GM23338 (cell line): ENCODE measurements at regions not wholly inside any gene's neighbourhood (a gene's known extent, or its start where the extent isn't known, plus 50 kb on each side); places are given as distances from the start of the nearest gene placed in this dataset.

Experiments used
- ATAC-seq: fragments of 200-7000 bp; cut with Tn5 transposase; 3 replicates; pipeline ENCODE4 v1.9.1; 2020
- DNase-seq: peaks from one replicate; pipeline ENCODE4 v3.0.0-alpha.2; 2015; ENCODE audit warnings: low spot score
- H2AFZ ChIP-seq: fragments of 200-600 bp; sonication (generic); 2 replicates; pipeline ENCODE4 v1.8.0; 2016; ENCODE audit warnings: antibody characterized with exemption, mild to moderate bottlenecking, moderate library complexity
- H3F3A ChIP-seq: fragments of 200-600 bp; sonication (generic); replicated peaks from 2 replicates; pipeline ENCODE4 v1.8.0; 2017; ENCODE audit warnings: antibody characterized with exemption, mixed run types, low read depth
- H3K27ac ChIP-seq: fragments of 200-600 bp; sonication (generic); 2 replicates; pipeline ENCODE4 v1.6.1; 2016; ENCODE audit warnings: low read depth
- H3K27me3 ChIP-seq: fragments of 200-600 bp; sonication (generic); 2 replicates; pipeline ENCODE4 v1.8.0; 2016; ENCODE audit warnings: mild to moderate bottlenecking, mixed run types, moderate library complexity; ENCODE audit not compliant: insufficient read depth
- H3K36me3 ChIP-seq: fragments of 200-600 bp; sonication (generic); 2 replicates; pipeline ENCODE4 v1.8.0; 2016; ENCODE audit warnings: mild to moderate bottlenecking; ENCODE audit not compliant: insufficient read depth
- H3K4me1 ChIP-seq: fragments of 200-600 bp; sonication (generic); 2 replicates; pipeline ENCODE4 v1.8.0; 2016; ENCODE audit warnings: mild to moderate bottlenecking, moderate library complexity; ENCODE audit not compliant: insufficient read depth
- H3K4me2 ChIP-seq: fragments of 200-600 bp; sonication (generic); 2 replicates; pipeline ENCODE4 v1.7.1; 2017; ENCODE audit warnings: mixed run types
- H3K4me3 ChIP-seq: fragments of 200-600 bp; sonication (generic); 2 replicates; pipeline ENCODE4 v1.6.1; 2016; ENCODE audit warnings: mixed run types
- H3K79me2 ChIP-seq: fragments of 200-600 bp; sonication (generic); replicated peaks from 2 replicates; pipeline ENCODE4 v1.8.0; 2017; ENCODE audit warnings: mild to moderate bottlenecking; ENCODE audit not compliant: insufficient read depth
- H3K9me2 ChIP-seq: fragments of 200-600 bp; sonication (generic); 2 replicates; pipeline ENCODE4 v1.8.0; 2017; ENCODE audit not compliant: insufficient read depth
- H4K20me1 ChIP-seq: fragments of 200-600 bp; sonication (generic); replicated peaks from 2 replicates; pipeline ENCODE4 v1.8.0; 2017; ENCODE audit warnings: mild to moderate bottlenecking; ENCODE audit not compliant: insufficient read depth
- H3K27ac Mint-ChIP-seq: 2 replicates; pipeline ENCODE4 v1.8.0; 2020; ENCODE audit warnings: inconsistent platforms, mild to moderate bottlenecking, moderate library complexity, mixed read lengths
- H3K27me3 Mint-ChIP-seq: 3 replicates; pipeline ENCODE4 v1.8.0; 2022; ENCODE audit warnings: low read depth, mild to moderate bottlenecking, moderate library complexity, mixed read lengths, inconsistent platforms; ENCODE audit not compliant: insufficient read depth, poor library complexity
- H3K36me3 Mint-ChIP-seq: 3 replicates; pipeline ENCODE4 v1.8.0; 2021; ENCODE audit warnings: low read depth, mild to moderate bottlenecking, inconsistent platforms, moderate library complexity, mixed read lengths
- H3K4me1 Mint-ChIP-seq: 3 replicates; pipeline ENCODE4 v1.8.0; 2020; ENCODE audit warnings: mild to moderate bottlenecking, inconsistent platforms, mixed read lengths
- H3K4me3 Mint-ChIP-seq: 3 replicates; pipeline ENCODE4 v1.8.0; 2021; ENCODE audit warnings: moderate library complexity, mild to moderate bottlenecking, inconsistent platforms, mixed read lengths
- H3K9me3 Mint-ChIP-seq: 3 replicates; pipeline ENCODE4 v1.8.0; 2020; ENCODE audit warnings: moderate library complexity, mild to moderate bottlenecking, inconsistent platforms, mixed read lengths
- CTCF ChIP-seq, 2 experiments: fragments of 200-600 bp in 1 of 2; sonication (generic) in 1 of 2; conservative IDR thresholded peaks; 2 replicates each; pipeline versions ENCODE4 v1.5.1 to v1.6.1; 2016 to 2017; ENCODE audit warnings: antibody characterized with exemption in 2 of 2, low read depth in 2 of 2, mild to moderate bottlenecking in 2 of 2, moderate library complexity in 1 of 2
- EZH2 ChIP-seq: fragments of 200-600 bp; sonication (generic); IDR thresholded peaks from one replicate; pipeline ENCODE4 v1.8.0; 2017; ENCODE audit warnings: antibody characterized with exemption, mild to moderate bottlenecking, low read depth; ENCODE audit not compliant: unreplicated experiment
- NANOG ChIP-seq: IDR thresholded peaks from 2 replicates; pipeline ENCODE4 v1.6.1; 2016; ENCODE audit warnings: antibody characterized with exemption, borderline replicate concordance
- POLR2AphosphoS5 ChIP-seq: IDR thresholded peaks from 2 replicates; pipeline ENCODE4 v1.6.1; 2016; ENCODE audit warnings: antibody characterized with exemption, low read depth
- REST ChIP-seq: IDR thresholded peaks from one replicate; pipeline ENCODE4 v1.6.1; 2018; ENCODE audit warnings: antibody characterized with exemption; ENCODE audit not compliant: unreplicated experiment
- ZNF114 ChIP-seq: fragments of 250-450 bp; sonication (Bioruptor Pico); IDR thresholded peaks from 2 replicates; pipeline ENCODE4 v1.5.0; 2020; ENCODE audit warnings: mild to moderate bottlenecking, moderate library complexity
- ZNF462 ChIP-seq: fragments of 250-450 bp; sonication (Bioruptor Pico); IDR thresholded peaks from 2 replicates; pipeline ENCODE4 v1.5.0; 2020; ENCODE audit warnings: mild to moderate bottlenecking, moderate library complexity

GRCh38 chr12:102781117-102781516 is 135.9 kb downstream of the PAH start:
- no peak for DNase-seq
- H2AFZ ChIP-seq: no peak overlapping the region
- no peak overlapping the region for H3K27ac ChIP-seq
- H3K27ac Mint-ChIP-seq: no peak overlapping the region
- no peak for ATAC-seq
- TF ChIP-seq CTCF (conservative IDR thresholded peaks at IDR 0.05; ENCODE audit: low read depth in 2 of 2): no peak
- no peak for TF ChIP-seq POLR2AphosphoS5
- TF ChIP-seq ZNF462 (CRISPR knock-in tag): no peak
- TF ChIP-seq ZNF114 (CRISPR knock-in tag): no peak
- no peak for TF ChIP-seq REST
- TF ChIP-seq EZH2: no peak
- TF ChIP-seq NANOG: no peak
- H3K27me3 ChIP-seq: no peaks in the 10 kb centered on the region
- H3K36me3 Mint-ChIP-seq: no peaks in the 10 kb centered on the region
- peaks cover 1% of the 10 kb centered on the region for H3K27me3 Mint-ChIP-seq
- no peak overlapping the region for H3K4me3 Mint-ChIP-seq
- no peaks in the 10 kb centered on the region for H3K79me2 ChIP-seq
- H3K4me3 ChIP-seq: no peak overlapping the region
- H3K9me3 Mint-ChIP-seq: no peaks in the 10 kb centered on the region
- H3F3A ChIP-seq: no peaks in the 10 kb centered on the region
- H3K36me3 ChIP-seq: no peaks in the 10 kb centered on the region
- H3K4me1 ChIP-seq: no peaks in the 10 kb centered on the region
- H3K4me2 ChIP-seq: no peak overlapping the region
- H4K20me1 ChIP-seq: no peaks in the 10 kb centered on the region
- H3K4me1 Mint-ChIP-seq: no peaks in the 10 kb centered on the region
- H3K9me2 ChIP-seq: peaks cover 3% of the 10 kb centered on the region
